HG03565 (cell line): ENCODE measurements at regions not wholly inside any gene's neighbourhood (a gene's known extent, or its start where the extent isn't known, plus 50 kb on each side); places are given as distances from the start of the nearest gene placed in this dataset.
"Not testable (repeated sequence)": the region's sequence is repeated elsewhere in the genome, so short reads cannot be mapped to it uniquely, and the experiment has no call there.

Experiments used
- ATAC-seq: cut with Tn5 transposase; IDR thresholded peaks from one replicate; pipeline ENCODE4 v1.9.1; 2021; ENCODE audit warnings: mild to moderate bottlenecking, moderate library complexity; ENCODE audit not compliant: unreplicated experiment

- no peak for ATAC-seq
Measured at GRCh38 chr21:28725396-28725795, 267.3 kb downstream of the LTN1 start.

DNA sequence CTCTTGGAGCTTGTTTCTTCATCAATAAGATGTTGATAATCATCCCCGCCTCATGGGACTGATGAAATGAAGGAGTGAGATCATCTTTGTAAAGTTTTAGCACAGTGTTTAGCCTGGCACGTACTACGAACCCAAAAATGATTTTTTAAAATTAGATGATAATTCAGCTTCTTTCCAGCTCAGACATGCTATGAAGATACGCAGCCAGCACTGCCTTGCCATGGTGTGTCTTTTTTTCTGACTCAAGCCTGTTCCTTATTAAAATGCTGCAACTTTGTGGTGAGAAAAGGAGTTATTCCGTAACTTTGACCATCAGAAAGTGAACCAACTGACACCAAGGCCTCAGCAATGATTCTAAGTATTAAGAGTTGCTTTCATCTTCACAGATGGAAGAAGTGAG is 269.0 kb downstream of the LTN1 start:
- no peak for ATAC-seq

DNA sequence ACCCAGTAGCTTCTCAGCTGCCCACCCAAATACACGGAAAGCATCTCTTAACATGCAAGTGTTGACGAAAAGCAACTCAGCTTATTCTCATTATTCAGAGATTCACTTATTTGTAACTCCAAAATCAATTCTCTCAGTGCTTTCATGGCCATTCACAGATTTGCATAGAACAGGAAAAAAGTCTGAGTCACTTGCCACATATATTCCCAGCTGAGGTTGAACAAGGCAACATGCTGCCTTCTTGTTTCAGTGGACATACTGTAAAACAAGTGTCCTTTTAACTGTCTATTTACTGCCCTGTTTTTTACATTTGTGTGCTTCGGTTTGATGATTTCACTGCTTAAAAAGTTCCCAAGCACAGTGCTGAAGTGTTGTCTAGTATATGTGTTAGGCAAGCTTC is 273.0 kb downstream of the LTN1 start:
- no peak for ATAC-seq

DNA sequence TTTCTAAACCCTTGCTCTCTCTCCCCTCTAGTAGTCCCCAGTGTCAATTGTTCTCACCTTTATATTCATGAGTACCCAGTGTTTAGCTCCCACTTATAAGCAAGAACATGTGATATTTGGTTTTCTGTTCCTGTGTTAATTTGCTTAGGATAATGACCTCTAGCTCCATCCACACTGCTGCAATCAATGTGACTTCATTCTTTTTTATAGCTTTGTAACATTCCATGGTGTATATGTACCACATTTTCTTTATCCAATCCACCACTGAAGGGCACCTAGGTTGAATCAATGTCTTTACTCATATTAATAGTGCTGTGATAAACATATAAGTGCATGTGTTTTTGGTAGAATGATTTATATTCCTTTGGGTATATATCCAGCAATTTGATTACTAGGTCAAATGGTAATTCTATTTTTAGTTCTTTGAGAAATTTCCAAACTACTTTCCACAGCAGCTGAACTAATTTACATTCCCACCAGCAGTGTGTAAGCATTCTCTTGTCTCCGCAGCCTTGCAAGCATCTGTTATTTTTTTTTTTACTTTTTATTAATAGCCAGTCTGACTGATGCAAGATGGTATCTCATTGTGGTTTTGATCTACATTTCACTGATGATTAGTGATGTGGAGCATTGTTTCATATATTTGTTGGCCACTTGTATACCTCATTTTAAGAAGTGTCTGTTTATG is 277.8 kb downstream of the LTN1 start:
- ATAC-seq = no peak

GRCh38 chr21:28712411-28712810 is 280.3 kb downstream of the LTN1 start:
- ATAC-seq = no peak

DNA sequence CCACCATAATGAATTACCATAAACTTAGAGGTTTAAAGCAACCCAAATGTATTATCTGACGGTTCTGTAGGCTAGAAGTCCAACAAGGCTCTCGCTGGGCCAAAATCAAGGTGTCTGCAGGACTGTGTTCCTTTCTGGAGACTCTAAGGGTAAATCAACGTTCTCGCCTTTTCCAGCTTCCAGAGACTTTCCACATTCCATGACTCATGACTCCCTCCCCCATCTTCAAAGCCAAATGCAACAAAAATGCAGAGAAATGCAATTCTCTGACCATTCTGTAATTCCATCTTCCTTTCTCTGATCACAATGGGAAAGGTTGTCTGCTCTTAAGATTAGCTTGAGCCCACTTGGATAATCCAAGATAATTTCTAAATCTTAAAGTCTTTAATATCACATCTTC is 287.1 kb downstream of the LTN1 start:
- ATAC-seq = no peak

GRCh38 chr21:28704746-28705145 is 287.9 kb downstream of the LTN1 start:
- no peak for ATAC-seq

GRCh38 chr21:28703861-28704260 is 288.8 kb downstream of the LTN1 start:
- ATAC-seq = no peak

DNA sequence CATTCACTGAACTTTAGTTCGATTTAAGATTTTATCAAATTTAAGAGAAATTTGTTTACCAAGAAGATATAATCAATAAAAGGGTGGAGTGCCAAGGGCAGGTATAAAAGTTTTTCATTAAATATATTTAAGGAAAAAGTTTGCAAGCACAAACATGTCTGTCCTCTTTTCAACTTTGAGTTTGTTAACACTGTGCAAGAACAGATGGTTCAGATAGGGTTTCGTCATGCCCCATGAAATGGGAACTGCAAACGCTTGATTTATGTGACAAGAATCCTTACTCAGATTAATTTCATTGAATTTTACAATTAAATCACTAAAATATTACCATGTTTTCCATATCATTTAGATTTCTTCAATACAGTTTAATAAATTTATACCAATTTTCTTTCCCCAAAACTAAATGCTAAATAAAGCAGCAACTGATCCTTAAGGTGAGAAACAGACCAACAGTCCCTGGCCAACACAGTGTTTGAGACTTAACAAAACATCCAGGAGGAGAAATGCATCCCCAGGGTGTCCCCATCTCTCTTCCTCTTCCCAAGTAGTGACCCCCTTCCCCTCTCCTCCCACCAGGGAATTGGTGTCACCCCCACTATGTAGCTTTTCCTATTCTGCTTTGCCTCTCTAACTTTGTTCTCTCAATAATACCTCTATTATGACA is 292.9 kb downstream of the LTN1 start:
- no peak for ATAC-seq

GRCh38 chr21:28699186-28699585 is 293.5 kb downstream of the LTN1 start:
- ATAC-seq = no peak

DNA sequence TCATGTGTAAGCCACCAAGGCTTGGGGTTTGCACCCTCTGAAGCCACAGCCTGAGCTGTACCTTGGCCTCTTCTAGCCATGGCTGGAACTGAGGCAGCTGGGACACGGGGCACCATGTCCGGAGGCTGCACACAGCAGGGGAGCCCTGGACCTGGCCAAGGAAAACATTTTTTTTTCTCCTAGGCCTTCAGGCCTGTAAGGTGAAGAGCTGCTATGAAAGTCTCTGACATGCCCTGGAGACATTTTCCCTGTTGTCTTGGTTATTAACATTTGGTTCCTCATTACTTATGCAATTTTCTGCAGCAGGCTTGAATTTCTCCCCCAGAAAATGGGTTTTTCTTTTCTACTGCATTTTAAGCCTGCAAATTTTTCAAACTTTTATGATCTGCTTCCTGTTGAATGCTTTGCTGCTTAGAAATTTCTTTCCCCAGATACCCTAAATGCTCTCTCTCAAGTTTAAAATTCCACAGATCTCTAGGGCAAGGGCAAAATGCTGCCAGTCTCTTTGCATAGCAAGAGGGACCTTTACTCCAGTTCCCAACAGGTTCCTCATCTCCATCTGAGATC is 295.8 kb downstream of the LTN1 start:
- ATAC-seq = no peak

DNA sequence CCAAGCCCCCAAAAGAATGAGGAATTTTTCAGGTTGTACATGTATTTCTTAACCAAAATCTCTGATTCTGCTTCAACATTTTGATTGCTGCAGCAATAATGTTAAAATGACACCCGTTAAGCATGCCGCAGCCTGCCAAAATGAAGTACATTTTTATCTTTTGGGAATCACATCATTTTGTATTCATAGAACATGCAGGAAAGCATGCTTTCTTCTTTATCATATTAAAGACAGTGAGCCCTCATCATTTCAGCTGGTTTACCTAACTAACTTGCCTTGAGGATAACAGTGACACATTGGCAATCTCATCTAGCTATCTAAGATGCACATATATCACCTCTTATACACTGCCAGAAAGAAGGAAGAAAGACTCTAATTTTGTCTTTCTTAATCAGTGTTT is 299.2 kb downstream of the LTN1 start:
- no peak for ATAC-seq

GRCh38 chr21:28690196-28690595 is 302.5 kb downstream of the LTN1 start:
- no peak for ATAC-seq

DNA sequence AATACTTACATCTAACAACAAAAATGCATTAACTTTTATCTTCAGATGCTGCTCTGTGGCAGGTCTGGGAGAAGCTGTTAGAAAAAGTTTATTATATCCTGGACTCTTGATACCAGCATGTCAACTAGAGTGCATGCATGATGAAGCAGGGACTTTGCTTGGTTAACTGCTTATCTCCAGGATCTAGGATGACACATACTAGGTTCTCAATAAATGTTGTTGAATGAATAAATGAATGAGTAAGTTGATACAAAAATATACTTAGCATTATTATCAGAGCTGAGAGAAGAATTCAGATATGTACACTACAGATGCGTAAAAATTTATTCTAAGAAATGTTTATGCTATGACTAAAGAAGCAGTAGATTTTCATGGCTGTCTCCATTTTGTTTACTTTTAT is 304.3 kb downstream of the LTN1 start:
- ATAC-seq = no peak

GRCh38 chr21:28687586-28687985 is 305.1 kb downstream of the LTN1 start:
- ATAC-seq = no peak

- no peak for ATAC-seq
Measured at GRCh38 chr21:28683982-28684752, 308.5 kb downstream of the LTN1 start.

DNA sequence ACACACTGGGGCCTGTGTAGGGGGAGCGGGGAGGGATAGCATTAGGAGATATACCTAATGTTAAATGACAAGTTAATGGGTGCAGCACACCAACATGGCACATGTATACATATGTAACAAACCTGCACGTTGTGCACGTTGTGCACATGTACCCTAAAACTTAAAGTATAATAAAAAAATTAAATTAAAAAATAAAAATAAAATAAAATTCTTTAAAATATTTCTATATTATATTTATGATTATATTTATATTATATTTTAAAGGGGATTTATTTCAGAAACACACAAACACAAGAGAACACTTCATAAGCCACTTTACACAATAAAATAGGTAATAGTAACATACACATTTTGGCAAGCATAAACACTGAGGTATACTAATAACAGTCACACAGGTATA is 309.8 kb downstream of the LTN1 start:
- ATAC-seq = not testable (repeated sequence)

- ATAC-seq = not testable (repeated sequence)
Measured at GRCh38 chr21:28677096-28677495, 315.6 kb downstream of the LTN1 start.

- no peak for ATAC-seq
Measured at GRCh38 chr21:28675331-28676041, 317.2 kb downstream of the LTN1 start.

GRCh38 chr21:28674763-28675162 is 317.9 kb downstream of the LTN1 start:
- ATAC-seq = no peak

DNA sequence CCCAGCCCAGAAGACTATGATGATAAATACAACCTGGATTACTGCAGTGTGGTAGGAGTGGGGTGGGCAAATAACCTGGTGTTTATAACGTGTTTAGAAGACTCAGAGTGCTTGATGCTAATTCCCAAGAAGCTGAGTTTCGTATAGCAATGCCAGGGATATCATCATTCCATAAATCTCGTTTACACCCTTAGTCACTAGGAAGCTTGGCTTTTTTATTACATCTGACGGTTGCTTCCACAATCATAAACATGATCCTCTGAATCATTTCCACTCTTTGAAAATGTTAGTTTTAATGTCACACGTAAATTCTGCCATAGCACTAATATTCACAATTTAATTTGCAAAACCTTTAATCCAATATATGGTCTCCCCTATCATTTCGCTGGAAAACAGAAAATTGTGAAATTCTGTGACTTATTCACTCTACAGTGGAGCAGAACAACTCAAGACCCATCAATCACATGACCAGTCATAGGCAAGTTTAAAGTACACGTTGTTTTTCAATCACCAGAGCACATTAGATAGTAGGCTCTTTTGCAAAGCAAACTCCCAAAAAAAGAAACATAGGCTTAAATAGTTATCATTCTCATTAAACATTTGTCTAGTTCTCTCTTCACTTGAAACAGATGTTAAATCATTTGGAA is 321.0 kb downstream of the LTN1 start:
- no peak for ATAC-seq
